ENCODE measurements at regions not wholly inside any gene's neighbourhood (a gene's known extent, or its start where the extent isn't known, plus 50 kb on each side); places are given as distances from the start of the nearest gene placed in this dataset.
"Not testable (repeated sequence)": the region's sequence is repeated elsewhere in the genome, so short reads cannot be mapped to it uniquely, and the experiment has no call there.

DNA sequence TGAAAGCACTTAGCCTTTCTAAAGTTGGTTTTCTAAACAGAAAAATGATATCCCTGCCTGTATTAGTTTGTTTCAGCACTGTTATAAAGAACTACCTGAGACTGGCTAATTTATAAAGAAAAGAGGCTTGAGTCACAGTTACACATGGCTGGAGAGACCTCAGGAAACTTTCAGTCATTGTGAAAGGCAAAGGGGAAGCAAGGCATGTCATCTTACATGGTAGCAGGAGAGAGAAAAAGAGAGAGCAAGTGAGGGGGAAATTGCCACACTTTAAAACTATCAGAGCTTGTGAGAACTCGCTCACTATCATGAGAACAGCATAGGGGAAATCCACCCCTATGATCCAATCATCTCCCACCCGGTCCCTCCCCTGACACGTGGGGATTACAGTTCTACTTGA, 64.9 kb downstream of the FAM170A start:
- no peak for TF ChIP-seq EZH2 (IDR thresholded peaks at IDR 0.05; ENCODE audit: borderline replicate concordance, low read depth, low read length, severe bottlenecking)
- TF ChIP-seq, protein P1, sequence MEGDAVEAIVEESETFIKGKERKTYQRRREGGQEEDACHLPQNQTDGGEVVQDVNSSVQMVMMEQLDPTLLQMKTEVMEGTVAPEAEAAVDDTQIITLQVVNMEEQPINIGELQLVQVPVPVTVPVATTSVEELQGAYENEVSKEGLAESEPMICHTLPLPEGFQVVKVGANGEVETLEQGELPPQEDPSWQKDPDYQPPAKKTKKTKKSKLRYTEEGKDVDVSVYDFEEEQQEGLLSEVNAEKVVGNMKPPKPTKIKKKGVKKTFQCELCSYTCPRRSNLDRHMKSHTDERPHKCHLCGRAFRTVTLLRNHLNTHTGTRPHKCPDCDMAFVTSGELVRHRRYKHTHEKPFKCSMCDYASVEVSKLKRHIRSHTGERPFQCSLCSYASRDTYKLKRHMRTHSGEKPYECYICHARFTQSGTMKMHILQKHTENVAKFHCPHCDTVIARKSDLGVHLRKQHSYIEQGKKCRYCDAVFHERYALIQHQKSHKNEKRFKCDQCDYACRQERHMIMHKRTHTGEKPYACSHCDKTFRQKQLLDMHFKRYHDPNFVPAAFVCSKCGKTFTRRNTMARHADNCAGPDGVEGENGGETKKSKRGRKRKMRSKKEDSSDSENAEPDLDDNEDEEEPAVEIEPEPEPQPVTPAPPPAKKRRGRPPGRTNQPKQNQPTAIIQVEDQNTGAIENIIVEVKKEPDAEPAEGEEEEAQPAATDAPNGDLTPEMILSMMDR (IDR thresholded peaks at IDR 0.05; ENCODE audit: borderline replicate concordance, extremely low read depth, low read length, poor library complexity, severe bottlenecking), result no peak
- no peak for ATAC-seq (ENCODE audit: insufficient read depth, low read depth)
- Histone ChIP-seq H3K4me2 (ENCODE audit: insufficient read depth, low read length) (no peak overlapping the region), H3K27me3 (ENCODE audit: insufficient read depth, low read length, poor library complexity) (no peaks in the 10 kb centered on the region), H3K4me1 (ENCODE audit: insufficient read depth, low read length) (no peaks in the 10 kb centered on the region), H3K9ac (ENCODE audit: low read depth, low read length) (no peak overlapping the region), H3K4me3 (ENCODE audit: low read depth in 1 of 2, low read length in 2 of 2) (no peak overlapping the region), H3K79me2 (ENCODE audit: insufficient read depth, low read length) (no peaks in the 10 kb centered on the region), H4K20me1 (ENCODE audit: insufficient read depth, low read length) (no peaks in the 10 kb centered on the region), H3K9me3 (ENCODE audit: insufficient read depth, low read length, severe bottlenecking) (peaks cover 9% of the 10 kb centered on the region), H3K36me3 (ENCODE audit: insufficient read depth, low read length) (no peaks in the 10 kb centered on the region), H2AFZ (ENCODE audit: low read depth, low read length) (no peak overlapping the region), H3K27ac (ENCODE audit: low read length) (no peak overlapping the region)
- DNase-seq, result no peak

DNA sequence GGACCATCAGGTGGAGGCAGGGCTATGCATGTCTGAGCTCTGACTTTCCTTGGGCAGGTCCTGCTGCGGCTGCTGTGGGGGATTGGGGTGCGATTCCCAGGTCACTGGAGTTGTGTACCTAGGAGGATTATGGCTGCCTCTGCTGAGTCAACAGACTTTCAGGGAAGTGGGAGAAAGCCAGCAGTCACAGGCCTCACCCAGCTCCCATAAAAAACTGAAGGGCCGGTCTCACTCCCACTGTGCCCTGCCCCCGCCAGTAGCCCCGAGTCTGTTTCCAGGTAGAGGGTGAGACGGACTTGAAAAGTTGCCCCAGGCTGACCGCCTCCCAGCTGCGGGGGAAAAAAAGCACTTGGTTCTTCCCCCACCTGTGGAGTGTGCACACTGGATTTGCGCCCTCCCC, 76.7 kb downstream of the FAM170A start:
- H3K4me2 ChIP-seq (ENCODE audit: insufficient read depth, low read length), result no peak overlapping the region
- H3K4me1 ChIP-seq (ENCODE audit: insufficient read depth, low read length), result no peaks in the 10 kb centered on the region
- H4K20me1 ChIP-seq (ENCODE audit: insufficient read depth, low read length), result no peaks in the 10 kb centered on the region
- no peak for DNase-seq
- no peaks in the 10 kb centered on the region for H3K36me3 ChIP-seq (ENCODE audit: insufficient read depth, low read length)
- TF ChIP-seq EZH2 (IDR thresholded peaks at IDR 0.05; ENCODE audit: borderline replicate concordance, low read depth, low read length, severe bottlenecking), result no peak
- no peak overlapping the region for H3K4me3 ChIP-seq (ENCODE audit: low read depth in 1 of 2, low read length in 2 of 2)
- H3K9ac ChIP-seq (ENCODE audit: low read depth, low read length), result no peak overlapping the region
- H3K9me3 ChIP-seq (ENCODE audit: insufficient read depth, low read length, severe bottlenecking), result no peaks in the 10 kb centered on the region
- H3K27me3 ChIP-seq (ENCODE audit: insufficient read depth, low read length, poor library complexity), result no peaks in the 10 kb centered on the region
- H3K79me2 ChIP-seq (ENCODE audit: insufficient read depth, low read length), result no peaks in the 10 kb centered on the region
- no peak overlapping the region for H3K27ac ChIP-seq (ENCODE audit: low read length)
- ATAC-seq (ENCODE audit: insufficient read depth, low read depth), result no peak
- no peak overlapping the region for H2AFZ ChIP-seq (ENCODE audit: low read depth, low read length)

DNA sequence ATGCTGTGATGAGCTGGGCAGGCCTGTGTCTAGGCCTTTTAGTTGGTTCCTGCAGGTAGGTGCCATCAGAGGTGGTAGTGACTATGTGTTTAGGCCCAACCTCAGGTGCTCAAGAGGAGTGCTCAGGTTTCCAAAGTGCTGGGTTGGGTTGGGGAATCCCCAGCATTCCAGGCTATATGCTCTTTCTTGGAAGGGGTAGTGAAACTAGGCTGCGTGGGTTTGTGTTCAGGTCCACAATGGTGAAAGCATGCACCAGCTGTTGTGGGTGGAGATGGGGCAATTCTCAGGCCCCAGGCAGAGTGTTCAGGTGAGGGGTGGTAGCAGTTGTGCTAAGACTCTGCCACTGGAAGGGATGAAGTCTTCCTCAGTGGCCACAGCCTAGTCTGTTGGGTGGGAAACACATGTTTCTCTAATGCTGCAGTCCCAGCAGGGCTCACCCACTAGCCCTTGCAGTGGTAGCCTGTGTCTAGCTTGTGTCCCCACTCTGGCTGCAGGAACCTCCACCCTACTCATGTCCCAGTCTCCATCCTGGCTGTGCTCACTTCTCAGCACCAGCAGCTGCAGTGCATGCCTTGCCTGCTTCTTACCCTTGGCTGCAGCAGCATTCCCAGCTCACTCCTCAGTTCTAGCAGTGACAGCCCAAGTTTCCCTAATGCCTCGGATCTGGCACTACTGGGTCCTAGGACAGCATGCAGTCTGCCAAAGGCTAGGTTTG, 78.9 kb downstream of the FAM170A start:
- Histone ChIP-seq H3K9me3 (ENCODE audit: insufficient read depth, low read length, severe bottlenecking) (no peaks in the 10 kb centered on the region), H2AFZ (ENCODE audit: low read depth, low read length) (0 out of 2 replicates have a peak overlapping the region, but pooled peaks have one; percentile 25), H3K79me2 (ENCODE audit: insufficient read depth, low read length) (no peaks in the 10 kb centered on the region), H3K4me3 (ENCODE audit: low read depth in 1 of 2, low read length in 2 of 2) (no peak overlapping the region), H4K20me1 (ENCODE audit: insufficient read depth, low read length) (no peaks in the 10 kb centered on the region), H3K4me2 (ENCODE audit: insufficient read depth, low read length) (no peak overlapping the region), H3K27me3 (ENCODE audit: insufficient read depth, low read length, poor library complexity) (no peaks in the 10 kb centered on the region), H3K36me3 (ENCODE audit: insufficient read depth, low read length) (no peaks in the 10 kb centered on the region), H3K4me1 (ENCODE audit: insufficient read depth, low read length) (no peaks in the 10 kb centered on the region), H3K9ac (ENCODE audit: low read depth, low read length) (no peak overlapping the region), H3K27ac (ENCODE audit: low read length) (no peak overlapping the region)
- ATAC-seq (ENCODE audit: insufficient read depth, low read depth) (no peak), DNase-seq (no peak)
- TF ChIP-seq, protein P1 (IDR thresholded peaks at IDR 0.05; ENCODE audit: borderline replicate concordance, extremely low read depth, low read length, poor library complexity, severe bottlenecking), result no peak
- TF ChIP-seq EZH2 (IDR thresholded peaks at IDR 0.05; ENCODE audit: borderline replicate concordance, low read depth, low read length, severe bottlenecking), result no peak

DNA sequence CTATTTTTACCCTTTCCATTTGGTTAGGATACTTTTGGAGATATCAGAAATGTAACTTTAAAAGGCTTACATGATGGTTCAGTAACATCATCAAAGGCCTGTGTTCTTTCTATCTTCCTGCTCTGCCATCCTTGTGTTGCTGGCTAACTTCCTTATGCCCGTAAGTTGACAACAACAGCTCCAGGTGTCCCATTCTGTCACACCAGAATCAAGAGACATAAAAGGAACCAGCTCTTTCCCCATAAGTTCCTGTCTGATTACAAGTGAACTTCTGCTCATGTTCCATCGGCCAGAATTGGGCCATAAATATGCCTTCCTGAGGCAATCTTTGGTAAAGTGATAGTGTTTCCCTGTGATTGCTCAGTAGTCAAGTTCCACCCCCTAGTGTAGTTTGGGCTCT, 92.4 kb downstream of the FAM170A start:
- H2AFZ ChIP-seq (ENCODE audit: low read depth, low read length), result no peak overlapping the region; the same call in 1 of the 2 replicates
- H4K20me1 ChIP-seq (ENCODE audit: insufficient read depth, low read length), result no peaks in the 10 kb centered on the region
- H3K9ac ChIP-seq (ENCODE audit: low read depth, low read length), result no peak overlapping the region
- H3K79me2 ChIP-seq (ENCODE audit: insufficient read depth, low read length), result no peaks in the 10 kb centered on the region
- H3K27ac ChIP-seq (ENCODE audit: low read length), result no peak overlapping the region
- H3K4me2 ChIP-seq (ENCODE audit: insufficient read depth, low read length), result no peak overlapping the region
- no peaks in the 10 kb centered on the region for H3K36me3 ChIP-seq (ENCODE audit: insufficient read depth, low read length)
- peaks cover 7% of the 10 kb centered on the region for H3K9me3 ChIP-seq (ENCODE audit: insufficient read depth, low read length, severe bottlenecking)
- no peak for DNase-seq
- no peak for TF ChIP-seq EZH2 (IDR thresholded peaks at IDR 0.05; ENCODE audit: borderline replicate concordance, low read depth, low read length, severe bottlenecking)
- TF ChIP-seq, protein P1 (IDR thresholded peaks at IDR 0.05; ENCODE audit: borderline replicate concordance, extremely low read depth, low read length, poor library complexity, severe bottlenecking), result no peak
- H3K27me3 ChIP-seq (ENCODE audit: insufficient read depth, low read length, poor library complexity), result no peaks in the 10 kb centered on the region
- H3K4me1 ChIP-seq (ENCODE audit: insufficient read depth, low read length), result no peaks in the 10 kb centered on the region
- H3K4me3 ChIP-seq (ENCODE audit: low read depth in 1 of 2, low read length in 2 of 2), result no peak overlapping the region
- ATAC-seq (ENCODE audit: insufficient read depth, low read depth), result no peak

DNA sequence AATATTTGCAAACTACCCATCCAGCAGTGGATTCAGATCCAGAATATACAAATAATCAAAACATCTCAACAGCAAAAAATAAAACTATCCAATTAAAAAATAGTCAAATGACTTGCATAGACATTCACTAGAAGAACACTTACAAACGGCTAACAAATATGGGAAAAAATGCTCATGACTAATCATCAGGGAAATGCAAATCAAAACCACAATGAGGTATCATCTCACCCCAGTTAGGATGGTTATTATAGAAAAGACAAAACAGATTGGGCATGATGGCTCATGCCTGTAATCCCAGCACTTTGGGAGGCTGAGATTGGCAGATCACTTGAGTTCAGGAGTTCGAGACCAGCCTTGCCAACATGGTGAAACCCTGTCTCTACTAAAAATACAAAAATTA, 95.9 kb downstream of the FAM170A start:
- not testable (repeated sequence) for H3K4me1 ChIP-seq (ENCODE audit: insufficient read depth, low read length); H3K9ac ChIP-seq (ENCODE audit: low read depth, low read length); H3K9me3 ChIP-seq (ENCODE audit: insufficient read depth, low read length, severe bottlenecking); H4K20me1 ChIP-seq (ENCODE audit: insufficient read depth, low read length); H3K4me3 ChIP-seq (ENCODE audit: low read depth in 1 of 2, low read length in 2 of 2); DNase-seq; H3K36me3 ChIP-seq (ENCODE audit: insufficient read depth, low read length); H3K4me2 ChIP-seq (ENCODE audit: insufficient read depth, low read length); H3K79me2 ChIP-seq (ENCODE audit: insufficient read depth, low read length); H2AFZ ChIP-seq (ENCODE audit: low read depth, low read length); H3K27me3 ChIP-seq (ENCODE audit: insufficient read depth, low read length, poor library complexity); ATAC-seq (ENCODE audit: insufficient read depth, low read depth); H3K27ac ChIP-seq (ENCODE audit: low read length)
